NCI-H2196 (cell line): ENCODE measurements at regions not wholly inside any gene's neighbourhood (a gene's known extent, or its start where the extent isn't known, plus 50 kb on each side); places are given as distances from the start of the nearest gene placed in this dataset.

Experiments
- DNase-seq: peaks from one replicate; lab custom pipeline; 2025; ENCODE audit not compliant: unreplicated experiment; lab: John Stamatoyannopoulos, UW

DNA sequence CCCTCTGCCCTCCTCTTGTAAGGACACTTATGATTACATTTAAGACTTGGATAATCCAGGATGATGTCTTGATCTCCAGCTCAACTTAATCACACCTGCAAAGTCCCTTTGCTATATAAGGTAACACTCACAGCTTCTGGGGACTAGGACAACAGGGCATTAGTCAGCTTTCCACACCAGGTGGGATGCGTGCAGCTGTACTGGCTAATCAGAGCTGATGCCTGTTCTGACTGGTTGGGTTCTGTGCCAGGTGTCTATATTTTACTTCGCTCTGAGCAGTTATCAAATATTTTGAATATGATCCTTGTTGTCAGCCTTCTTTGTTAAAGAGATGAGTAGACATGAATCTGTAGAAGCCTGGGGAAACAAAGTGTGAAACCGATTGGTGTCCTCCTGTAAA is 115.5 kb upstream of the ATP8B1 start:
- no peak for DNase-seq

DNA sequence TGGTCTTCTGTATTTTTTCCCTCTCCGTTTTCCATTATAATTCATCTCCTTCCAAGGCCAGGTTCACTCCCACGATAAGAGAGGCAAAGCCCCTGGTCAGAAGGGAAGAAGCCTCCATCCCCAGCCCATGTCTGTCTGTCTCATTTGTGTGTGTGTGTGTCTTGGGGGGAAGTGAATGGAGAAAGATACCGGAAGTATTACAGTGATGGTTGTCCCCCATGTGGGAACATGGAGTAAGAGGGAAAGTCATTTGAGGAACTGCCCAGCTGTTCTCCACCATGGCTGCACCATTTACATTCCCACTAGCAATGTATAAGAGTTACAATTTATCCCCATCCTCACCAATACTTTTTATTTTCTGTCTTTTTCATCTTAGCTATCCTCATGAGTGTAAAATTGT is 113.6 kb upstream of the ATP8B1 start:
- no peak for DNase-seq

DNA sequence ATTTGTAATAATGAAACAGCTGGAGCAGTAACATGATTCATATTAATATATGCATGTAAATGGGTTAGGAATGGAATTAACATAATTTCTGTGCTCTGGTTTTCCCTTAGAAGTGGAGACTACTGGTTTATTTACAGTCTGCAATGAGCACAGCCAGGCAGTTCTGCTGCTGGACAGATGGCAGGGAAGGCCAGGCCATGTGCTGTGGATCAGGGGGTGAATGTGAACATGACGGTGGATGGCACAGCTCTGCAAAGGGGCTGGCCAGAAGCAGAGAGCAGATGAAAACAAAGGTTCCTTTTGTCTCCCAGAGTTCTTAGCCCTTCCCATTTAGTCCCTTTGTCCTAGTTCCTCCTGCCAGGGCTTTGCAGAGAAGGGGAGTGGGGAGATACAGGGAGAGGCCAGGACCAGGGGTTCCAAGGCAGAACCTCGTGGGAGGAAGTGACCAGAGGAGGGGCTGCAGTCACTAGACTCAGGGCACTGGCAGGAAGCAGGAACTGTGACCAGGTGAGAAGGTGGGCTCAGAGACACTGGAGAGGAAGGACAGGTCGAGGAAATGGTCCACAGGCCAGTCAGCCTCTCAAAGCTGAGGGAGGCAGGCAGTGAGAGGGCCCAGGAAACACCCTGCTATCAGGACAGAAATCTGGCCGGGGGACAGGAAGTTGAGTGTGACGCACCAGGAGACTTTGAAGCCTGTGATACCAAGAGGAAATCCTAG is 112.9 kb upstream of the ATP8B1 start:
- DNase-seq = no peak

DNA sequence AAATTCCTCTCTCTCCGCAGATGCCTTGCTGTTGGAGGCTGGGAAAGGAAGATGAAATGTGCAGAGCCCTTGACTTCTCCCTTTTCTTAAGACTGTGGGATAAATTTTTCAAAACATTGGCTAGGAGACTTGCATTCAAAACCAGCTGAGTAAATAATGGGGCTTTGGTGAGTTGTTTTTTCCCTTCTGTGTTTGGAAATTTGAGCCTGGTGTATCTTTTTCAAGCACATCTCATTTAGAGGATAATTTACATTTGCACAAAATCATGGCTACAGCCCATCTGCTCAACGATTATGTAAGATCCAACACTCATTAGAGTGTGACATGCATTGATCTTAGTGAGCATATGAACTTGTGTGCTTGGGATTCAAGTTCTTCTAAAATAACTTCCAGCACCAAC is 112.1 kb upstream of the ATP8B1 start:
- DNase-seq = no peak

- DNase-seq = no peak
Observed at GRCh38 chr18:57913686-57914085, 110.6 kb upstream of the ATP8B1 start.

- DNase-seq = no peak
Observed at GRCh38 chr18:57910817-57911216, 107.7 kb upstream of the ATP8B1 start.

DNA sequence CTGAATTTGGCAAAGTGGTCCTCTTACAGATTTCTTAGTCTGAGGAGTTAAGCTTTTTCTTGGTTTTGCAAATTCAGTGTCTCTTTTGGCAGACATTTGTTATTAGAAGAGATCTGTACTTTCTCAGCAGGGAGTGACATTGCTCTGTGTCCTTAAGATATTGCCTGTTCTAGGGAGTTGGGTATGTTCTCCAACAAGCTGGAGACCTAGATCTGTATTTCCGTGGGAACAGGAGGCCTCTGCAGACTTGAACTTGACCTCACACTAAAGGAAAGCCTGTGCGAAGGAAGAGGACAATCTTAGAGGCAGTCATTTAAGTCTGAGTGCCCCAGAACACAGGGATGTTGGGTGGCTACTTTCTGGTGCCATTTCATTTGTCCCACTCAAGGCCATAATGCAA is 107.0 kb upstream of the ATP8B1 start:
- no peak for DNase-seq

DNA sequence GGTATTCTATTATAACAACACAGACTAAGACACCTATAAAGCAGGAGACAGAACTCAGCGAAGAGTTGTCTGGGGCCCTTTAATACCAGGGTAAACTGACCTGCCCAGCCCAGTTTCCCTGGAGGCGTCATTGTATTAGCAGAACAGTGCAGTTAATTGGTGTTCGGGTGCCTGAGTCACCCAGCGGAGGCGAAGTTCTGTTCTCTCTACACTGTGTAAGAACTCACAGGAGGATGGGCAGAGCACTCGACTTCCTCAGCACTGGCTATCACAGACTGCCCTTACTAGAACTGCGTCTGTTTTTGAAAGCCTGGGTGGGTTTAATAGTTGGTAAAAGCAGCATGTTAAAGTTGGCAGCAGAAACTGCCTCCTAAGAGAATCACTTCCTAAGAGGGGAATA is 106.5 kb upstream of the ATP8B1 start:
- no peak for DNase-seq

DNA sequence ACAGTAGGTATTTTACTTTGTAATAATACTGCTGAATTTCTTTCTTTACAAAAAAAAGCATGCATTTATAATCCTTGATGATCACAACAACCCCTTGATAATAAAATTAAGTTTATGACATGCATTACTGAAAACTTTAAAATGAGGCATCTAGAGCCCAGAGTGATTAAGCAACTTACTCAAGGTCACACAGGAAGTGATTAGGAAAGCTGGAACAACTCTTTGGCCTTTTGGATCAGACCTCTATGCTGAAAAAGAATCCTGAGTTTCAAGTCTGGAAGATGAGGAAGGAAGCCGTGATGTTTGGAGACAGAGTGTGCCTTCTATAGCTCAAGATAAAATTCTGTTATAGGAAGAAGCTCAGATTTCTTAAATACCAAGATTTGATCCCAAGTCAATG is 105.0 kb upstream of the ATP8B1 start:
- no peak for DNase-seq

DNA sequence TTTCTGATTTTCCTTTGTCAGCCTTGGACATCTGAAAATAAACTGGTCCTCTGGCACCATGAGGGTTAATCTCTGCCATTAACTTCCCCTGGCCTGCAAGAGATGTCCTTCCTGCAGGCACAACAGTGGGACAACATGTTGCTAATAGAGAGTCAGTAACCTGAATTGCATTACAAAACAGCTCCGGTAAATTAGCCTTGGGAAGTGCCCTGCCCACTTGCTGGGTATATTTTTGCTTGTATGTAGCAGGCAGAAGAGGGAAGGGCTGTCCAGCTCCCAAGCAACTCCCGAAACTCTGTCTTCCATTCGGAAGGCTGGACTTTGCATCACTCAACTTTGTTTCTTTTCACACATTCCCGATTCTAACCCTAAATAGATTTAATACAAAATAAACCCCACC is 104.4 kb upstream of the ATP8B1 start:
- DNase-seq = no peak

GRCh38 chr18:57906852-57907251 is 103.7 kb upstream of the ATP8B1 start:
- no peak for DNase-seq

- no peak for DNase-seq
Observed at GRCh38 chr18:57904535-57904934, 101.4 kb upstream of the ATP8B1 start.

GRCh38 chr18:57902721-57903120 is 99.6 kb upstream of the ATP8B1 start:
- DNase-seq = no peak

DNA sequence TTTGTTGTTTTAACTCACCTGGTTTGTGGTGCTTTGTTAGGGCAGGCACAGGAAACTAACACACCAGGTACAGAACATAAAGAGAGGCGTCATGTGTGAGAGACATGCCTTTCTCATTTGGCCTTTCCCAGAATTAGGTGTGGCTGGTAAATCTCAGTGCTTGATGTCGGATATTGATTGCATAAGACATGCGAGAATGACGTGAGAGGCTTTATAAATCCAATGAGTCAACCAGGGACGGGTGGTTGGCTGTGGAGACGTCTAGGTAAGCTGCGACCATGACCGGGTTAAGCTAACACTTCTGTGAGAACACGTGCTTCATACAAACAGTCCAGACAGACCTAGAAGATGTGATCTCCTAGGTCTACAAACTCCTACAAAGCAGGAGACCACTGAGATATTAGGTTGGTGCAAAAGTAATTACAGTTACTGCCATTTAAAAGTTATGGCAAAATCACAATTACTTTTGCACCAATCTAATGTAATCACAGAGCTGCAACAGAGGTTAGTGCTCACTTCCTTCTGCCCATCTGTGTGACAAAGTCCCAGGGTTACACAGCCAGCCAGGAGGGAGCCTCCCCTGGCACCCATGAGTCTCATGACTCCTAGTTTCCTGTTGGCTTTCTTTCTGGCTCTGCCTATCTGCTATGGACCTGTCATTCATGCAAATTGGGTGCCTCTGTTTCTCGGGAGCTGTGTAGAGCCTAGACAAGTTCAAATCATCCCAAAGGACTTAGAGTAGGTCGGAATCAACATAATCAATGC is 98.9 kb upstream of the ATP8B1 start:
- no peak for DNase-seq

- DNase-seq = no peak
Observed at GRCh38 chr18:57900906-57901435, 97.9 kb upstream of the ATP8B1 start.

GRCh38 chr18:57898506-57899124 is 95.5 kb upstream of the ATP8B1 start:
- no peak for DNase-seq

- DNase-seq = no peak
Observed at GRCh38 chr18:57895182-57895581, 92.1 kb upstream of the ATP8B1 start.

GRCh38 chr18:57891707-57892391 is 88.7 kb upstream of the ATP8B1 start:
- DNase-seq = no peak

DNA sequence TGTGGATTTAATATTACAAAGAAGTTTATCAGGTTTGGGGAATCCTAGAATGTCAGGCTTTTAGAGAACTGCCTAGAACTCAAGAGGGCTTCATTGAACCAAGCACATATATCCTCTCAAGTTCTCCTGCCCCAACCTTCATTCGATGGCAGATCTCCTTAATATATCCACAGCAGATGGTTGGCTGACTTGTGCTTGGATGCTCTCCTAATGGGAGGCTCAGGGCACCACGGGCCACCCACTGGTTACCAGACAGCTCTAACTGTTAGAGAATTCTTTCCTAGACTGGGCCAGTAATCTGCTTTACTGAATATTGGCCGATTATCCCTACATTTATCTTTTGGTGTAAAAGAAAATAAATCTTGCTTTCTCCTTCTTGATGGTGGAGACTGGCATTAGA is 87.2 kb upstream of the ATP8B1 start:
- no peak for DNase-seq

DNA sequence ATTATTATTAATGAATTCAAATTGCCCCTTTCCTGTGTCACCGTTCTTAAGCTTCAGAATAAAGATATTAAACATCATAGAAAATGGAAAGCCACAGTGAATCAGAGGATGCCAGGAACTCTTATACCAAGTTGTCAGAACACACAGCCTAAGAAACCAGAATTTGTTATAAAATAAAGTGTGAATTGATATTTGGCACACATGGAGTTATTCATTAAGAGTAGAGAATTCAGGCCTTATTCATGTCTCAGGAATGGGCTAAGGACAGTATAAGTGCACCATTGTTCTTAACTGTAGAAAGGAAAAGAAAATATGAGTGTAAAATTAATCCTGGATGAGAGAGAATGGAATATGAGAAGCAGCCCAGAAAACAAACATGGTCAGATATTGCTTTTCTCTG is 86.7 kb upstream of the ATP8B1 start:
- no peak for DNase-seq

GRCh38 chr18:57887543-57888383 is 84.6 kb upstream of the ATP8B1 start:
- no peak for DNase-seq
